ENCODE measurements at regions not wholly inside any gene's neighbourhood (a gene's known extent, or its start where the extent isn't known, plus 50 kb on each side); places are given as distances from the start of the nearest gene placed in this dataset.

DNA sequence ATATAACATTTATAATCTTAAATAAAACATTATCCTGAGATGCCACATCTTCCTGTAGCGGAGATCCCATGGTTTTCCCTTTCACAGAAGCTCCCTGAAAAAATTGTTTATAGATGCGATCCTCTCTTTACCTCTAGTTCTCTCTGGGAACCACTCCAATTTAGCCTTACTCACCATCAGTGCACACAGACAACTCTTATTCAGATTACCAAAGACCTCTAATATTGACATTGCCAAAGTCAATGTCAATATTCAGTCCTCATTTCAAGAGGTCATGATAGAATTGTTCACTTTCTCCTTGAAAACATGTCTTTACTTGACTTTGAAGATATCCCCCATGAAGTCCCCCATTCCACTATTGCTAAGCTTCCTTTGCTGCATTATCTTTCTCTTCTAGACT, 248.8 kb downstream of the CTH start:
- TF ChIP-seq, protein P1, sequence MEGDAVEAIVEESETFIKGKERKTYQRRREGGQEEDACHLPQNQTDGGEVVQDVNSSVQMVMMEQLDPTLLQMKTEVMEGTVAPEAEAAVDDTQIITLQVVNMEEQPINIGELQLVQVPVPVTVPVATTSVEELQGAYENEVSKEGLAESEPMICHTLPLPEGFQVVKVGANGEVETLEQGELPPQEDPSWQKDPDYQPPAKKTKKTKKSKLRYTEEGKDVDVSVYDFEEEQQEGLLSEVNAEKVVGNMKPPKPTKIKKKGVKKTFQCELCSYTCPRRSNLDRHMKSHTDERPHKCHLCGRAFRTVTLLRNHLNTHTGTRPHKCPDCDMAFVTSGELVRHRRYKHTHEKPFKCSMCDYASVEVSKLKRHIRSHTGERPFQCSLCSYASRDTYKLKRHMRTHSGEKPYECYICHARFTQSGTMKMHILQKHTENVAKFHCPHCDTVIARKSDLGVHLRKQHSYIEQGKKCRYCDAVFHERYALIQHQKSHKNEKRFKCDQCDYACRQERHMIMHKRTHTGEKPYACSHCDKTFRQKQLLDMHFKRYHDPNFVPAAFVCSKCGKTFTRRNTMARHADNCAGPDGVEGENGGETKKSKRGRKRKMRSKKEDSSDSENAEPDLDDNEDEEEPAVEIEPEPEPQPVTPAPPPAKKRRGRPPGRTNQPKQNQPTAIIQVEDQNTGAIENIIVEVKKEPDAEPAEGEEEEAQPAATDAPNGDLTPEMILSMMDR (IDR thresholded peaks at IDR 0.05 in 2 of 3, conservative IDR thresholded peaks at IDR 0.05 in 1 of 3; ENCODE audit: control insufficient read depth in 2 of 3, extremely low read depth in 1 of 3, insufficient read depth in 1 of 3, low read depth in 3 of 3, low read length in 3 of 3), result no peak
- TF ChIP-seq MXI1 (IDR thresholded peaks at IDR 0.05; ENCODE audit: low read depth, low read length) (no peak), POLR2A (IDR thresholded peaks at IDR 0.05; ENCODE audit: low read depth, low read length) (no peak), NR2C2 (IDR thresholded peaks at IDR 0.05; ENCODE audit: borderline replicate concordance, control insufficient read depth, insufficient read length, low read depth) (no peak), ZBED1 (IDR thresholded peaks at IDR 0.05; ENCODE audit: borderline replicate concordance) (no peak), EZH2 (IDR thresholded peaks at IDR 0.05; ENCODE audit: borderline replicate concordance, control insufficient read depth, low read depth, low read length) (no peak)
- TF ChIP-seq, protein P2, sequence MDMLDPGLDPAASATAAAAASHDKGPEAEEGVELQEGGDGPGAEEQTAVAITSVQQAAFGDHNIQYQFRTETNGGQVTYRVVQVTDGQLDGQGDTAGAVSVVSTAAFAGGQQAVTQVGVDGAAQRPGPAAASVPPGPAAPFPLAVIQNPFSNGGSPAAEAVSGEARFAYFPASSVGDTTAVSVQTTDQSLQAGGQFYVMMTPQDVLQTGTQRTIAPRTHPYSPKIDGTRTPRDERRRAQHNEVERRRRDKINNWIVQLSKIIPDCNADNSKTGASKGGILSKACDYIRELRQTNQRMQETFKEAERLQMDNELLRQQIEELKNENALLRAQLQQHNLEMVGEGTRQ (IDR thresholded peaks at IDR 0.05; ENCODE audit: borderline replicate concordance, low read depth, low read length), result no peak

Data from GM12878 (cell line).